ENCODE measurements at regions not wholly inside any gene's neighbourhood (a gene's known extent, or its start where the extent isn't known, plus 50 kb on each side); places are given as distances from the start of the nearest gene placed in this dataset.

GRCh38 chr12:83954956-83955601 lies 957.5 kb downstream of the SLC6A15 start:
- TF ChIP-seq EP300 (IDR thresholded peaks at IDR 0.05) (no peak), CTCF (IDR thresholded peaks at IDR 0.05) (no peak), POLR2A (IDR thresholded peaks at IDR 0.05) (no peak)
